Duodenal mucosa (tissue), 2 donors: ENCODE measurements at regions not wholly inside any gene's neighbourhood (a gene's known extent, or its start where the extent isn't known, plus 50 kb on each side); places are given as distances from the start of the nearest gene placed in this dataset.

ENCODE experiments used
- H3K27ac ChIP-seq: one replicate; pipeline ENCODE4 v1.7.0; 2013; ENCODE audit warnings: low read depth, low read length
- H3K27me3 ChIP-seq, 2 donors: one replicate each; pipeline ENCODE4 v1.7.0; 2013; ENCODE audit warnings: low read length in 2 of 2, control low read depth in 1 of 2; ENCODE audit not compliant: insufficient read depth in 2 of 2, control insufficient read depth in 1 of 2
- H3K36me3 ChIP-seq, 2 donors: one replicate each; pipeline ENCODE4 v1.7.0; 2013; ENCODE audit warnings: low read length in 2 of 2, control low read depth in 1 of 2; ENCODE audit not compliant: insufficient read depth in 2 of 2, control insufficient read depth in 1 of 2
- H3K4me1 ChIP-seq, 2 donors: one replicate each; pipeline ENCODE4 v1.7.0; 2013; ENCODE audit warnings: low read length in 2 of 2, control low read depth in 1 of 2; ENCODE audit not compliant: insufficient read depth in 2 of 2, control insufficient read depth in 1 of 2
- H3K4me3 ChIP-seq, 2 donors: one replicate each; pipeline ENCODE4 v1.7.0; 2013; ENCODE audit warnings: low read length in 2 of 2, low read depth in 1 of 2
- H3K9ac ChIP-seq, 2 donors: one replicate each; pipeline ENCODE4 v1.7.0; 2013; ENCODE audit warnings: low read length in 2 of 2, low read depth in 1 of 2
- H3K9me3 ChIP-seq, 2 donors: one replicate each; pipeline ENCODE4 v1.7.0; 2013; ENCODE audit warnings: low read length in 2 of 2, control low read depth in 1 of 2; ENCODE audit not compliant: control insufficient read depth in 1 of 2

- no peak overlapping the region for H3K27ac ChIP-seq
- no peaks in the 10 kb centered on the region for H3K9me3 ChIP-seq
- H3K4me3 ChIP-seq: no peak overlapping the region
- H3K4me1 ChIP-seq: no peaks in the 10 kb centered on the region
- H3K36me3 ChIP-seq: no peaks in the 10 kb centered on the region
- H3K27me3 ChIP-seq: no peaks in the 10 kb centered on the region
- H3K9ac ChIP-seq: no peak overlapping the region
Measured at GRCh38 chr5:6910950-6911349, 197.7 kb downstream of the TENT4A start.

- Histone ChIP-seq H3K9ac (no peak overlapping the region), H3K4me1 (no peaks in the 10 kb centered on the region), H3K36me3 (no peaks in the 10 kb centered on the region), H3K4me3 (no peak overlapping the region), H3K27me3 (no peaks in the 10 kb centered on the region), H3K9me3 (no peaks in the 10 kb centered on the region), H3K27ac (no peak overlapping the region)
Measured at GRCh38 chr5:6914347-6914746, 201.1 kb downstream of the TENT4A start.

GRCh38 chr5:6915574-6915973 is 202.3 kb downstream of the TENT4A start:
- no peak overlapping the region for H3K27ac ChIP-seq
- no peak overlapping the region for H3K9ac ChIP-seq
- H3K27me3 ChIP-seq: no peaks in the 10 kb centered on the region
- H3K4me3 ChIP-seq: no peak overlapping the region
- H3K9me3 ChIP-seq: no peaks in the 10 kb centered on the region
- no peaks in the 10 kb centered on the region for H3K36me3 ChIP-seq
- no peaks in the 10 kb centered on the region for H3K4me1 ChIP-seq

- Histone ChIP-seq H3K9ac (no peak overlapping the region), H3K4me1 (no peaks in the 10 kb centered on the region), H3K9me3 (no peaks in the 10 kb centered on the region), H3K27me3 (no peaks in the 10 kb centered on the region), H3K4me3 (no peak overlapping the region), H3K27ac (no peak overlapping the region), H3K36me3 (no peaks in the 10 kb centered on the region)
Measured at GRCh38 chr5:6918255-6918654, 205.0 kb downstream of the TENT4A start.

GRCh38 chr5:6920628-6921256 is 207.5 kb downstream of the TENT4A start:
- H3K4me3 ChIP-seq: no peak overlapping the region
- H3K27ac ChIP-seq: no peak overlapping the region

GRCh38 chr5:6926491-6927038 is 213.3 kb downstream of the TENT4A start:
- H3K27ac ChIP-seq: no peak overlapping the region
- no peak overlapping the region for H3K9ac ChIP-seq
- no peaks in the 10 kb centered on the region for H3K4me1 ChIP-seq
- no peak overlapping the region for H3K4me3 ChIP-seq
- H3K27me3 ChIP-seq: no peaks in the 10 kb centered on the region
- H3K9me3 ChIP-seq: no peaks in the 10 kb centered on the region
- no peaks in the 10 kb centered on the region for H3K36me3 ChIP-seq

More at GRCh38 chr5:6920628-6921256, 207.5 kb downstream of the TENT4A start:
- H3K4me1 ChIP-seq: no peaks in the 10 kb centered on the region
- no peak overlapping the region for H3K9ac ChIP-seq
- no peaks in the 10 kb centered on the region for H3K9me3 ChIP-seq
- H3K27me3 ChIP-seq: no peaks in the 10 kb centered on the region
- H3K36me3 ChIP-seq: no peaks in the 10 kb centered on the region

- Histone ChIP-seq H3K9ac (no peak overlapping the region), H3K27me3 (no peaks in the 10 kb centered on the region), H3K9me3 (no peaks in the 10 kb centered on the region), H3K27ac (no peak overlapping the region), H3K36me3 (no peaks in the 10 kb centered on the region), H3K4me1 (no peaks in the 10 kb centered on the region), H3K4me3 (no peak overlapping the region)
Measured at GRCh38 chr5:6936031-6936430, 222.8 kb downstream of the TENT4A start.

GRCh38 chr5:6937677-6938076 is 224.4 kb downstream of the TENT4A start:
- H3K4me3 ChIP-seq: no peak overlapping the region
- no peaks in the 10 kb centered on the region for H3K27me3 ChIP-seq
- H3K4me1 ChIP-seq: no peaks in the 10 kb centered on the region
- no peaks in the 10 kb centered on the region for H3K9me3 ChIP-seq
- no peaks in the 10 kb centered on the region for H3K36me3 ChIP-seq
- no peak overlapping the region for H3K9ac ChIP-seq
- H3K27ac ChIP-seq: no peak overlapping the region

- H3K27me3 ChIP-seq: no peaks in the 10 kb centered on the region
- no peak overlapping the region for H3K4me3 ChIP-seq
- no peaks in the 10 kb centered on the region for H3K9me3 ChIP-seq
- H3K4me1 ChIP-seq: no peaks in the 10 kb centered on the region
- H3K9ac ChIP-seq: no peak overlapping the region
- H3K36me3 ChIP-seq: no peaks in the 10 kb centered on the region
- no peak overlapping the region for H3K27ac ChIP-seq
Measured at GRCh38 chr5:6941631-6942030, 228.4 kb downstream of the TENT4A start.

GRCh38 chr5:6943197-6944112 is 230.2 kb downstream of the TENT4A start:
- Histone ChIP-seq H3K4me1 (no peaks in the 10 kb centered on the region), H3K27me3 (no peaks in the 10 kb centered on the region), H3K9me3 (no peaks in the 10 kb centered on the region), H3K4me3 (no peak overlapping the region), H3K9ac (no peak overlapping the region), H3K27ac (no peak overlapping the region), H3K36me3 (no peaks in the 10 kb centered on the region)
